H1 (cell line): ENCODE measurements at regions not wholly inside any gene's neighbourhood (a gene's known extent, or its start where the extent isn't known, plus 50 kb on each side); places are given as distances from the start of the nearest gene placed in this dataset.

ENCODE experiments used
- CTCF ChIA-PET: fragments of 300-600 bp; sonication (Branson Sonifier 250); formaldehyde crosslinking; loops from one replicate; lab custom pipeline; 2021; ENCODE audit not compliant: partially characterized antibody; lab: Charles Lee
- POLR2A ChIA-PET: fragments of 300-600 bp; sonication (Branson Sonifier 250); formaldehyde crosslinking; loops from one replicate; lab custom pipeline; 2021; ENCODE audit warnings: inconsistent platforms; ENCODE audit not compliant: partially characterized antibody; lab: Charles Lee
- DNase-seq, 2 experiments: peaks; one replicate each; pipeline versions ENCODE4 v3.0.0 to v3.0.0-alpha.2; 2010 to 2022; ENCODE audit warnings: low spot score in 2 of 2, low read depth in 1 of 2, mixed read lengths in 1 of 2
- FAIRE-seq: peaks from 2 replicates; lab custom pipeline; 2011; peaks lifted over from hg19 to GRCh38; lab: Jason Lieb, UNC
- H2AFZ ChIP-seq: 2 replicates; pipeline ENCODE4 v1.8.1; 2012; ENCODE audit warnings: low read length, inconsistent platforms
- H2AK5ac ChIP-seq: 2 replicates; pipeline ENCODE4 v1.6.1; 2013; ENCODE audit warnings: low read depth, low read length
- H2BK120ac ChIP-seq: replicated peaks from 2 replicates; pipeline ENCODE3; 2013; ENCODE audit warnings: low read depth, low read length, inconsistent platforms
- H2BK12ac ChIP-seq: 2 replicates; pipeline ENCODE4 v1.6.1; 2013; ENCODE audit warnings: low read depth, low read length
- H2BK15ac ChIP-seq: 2 replicates; pipeline ENCODE4 v1.6.1; 2013; ENCODE audit warnings: low read length
- H2BK20ac ChIP-seq: 2 replicates; pipeline ENCODE4 v1.6.1; 2013; ENCODE audit warnings: low read length
- H2BK5ac ChIP-seq: 2 replicates; pipeline ENCODE4 v1.6.1; 2013; ENCODE audit warnings: low read depth, low read length
- H3K14ac ChIP-seq: 2 replicates; pipeline ENCODE4 v1.6.1; 2013; ENCODE audit warnings: inconsistent platforms; ENCODE audit not compliant: insufficient read length
- H3K18ac ChIP-seq: 2 replicates; pipeline ENCODE4 v1.6.1; 2013; ENCODE audit warnings: low read length; ENCODE audit errors: extremely low read depth
- H3K23ac ChIP-seq: 2 replicates; pipeline ENCODE4 v1.6.1; 2013; ENCODE audit warnings: inconsistent platforms; ENCODE audit not compliant: insufficient read length
- H3K23me2 ChIP-seq: 2 replicates; pipeline ENCODE4 v1.6.1; 2013; ENCODE audit warnings: low read depth, low read length
- H3K27ac ChIP-seq: 2 replicates; pipeline ENCODE4 v1.6.1; 2011; ENCODE audit warnings: low read depth, low read length, inconsistent platforms
- H3K27me3 ChIP-seq, 4 experiments: replicated peaks in 1 of 4; 1 replicate in 1 of 4; 2 replicates in 3 of 4; pipeline versions ENCODE4 v1.6.1 to v1.8.1; 2011 to 2013; ENCODE audit warnings: low read length in 3 of 4, mild to moderate bottlenecking in 3 of 4, inconsistent platforms in 2 of 4, mixed read lengths in 2 of 4, moderate library complexity in 1 of 4; ENCODE audit not compliant: control insufficient read depth in 3 of 4, insufficient read depth in 3 of 4; ENCODE audit errors: extremely low read depth in 1 of 4
- H3K36me3 ChIP-seq, 4 experiments: 2 replicates each; pipeline versions ENCODE4 v1.6.1 to v1.8.1; 2011 to 2013; ENCODE audit warnings: mild to moderate bottlenecking in 4 of 4, low read length in 3 of 4, moderate library complexity in 2 of 4, control low read depth in 1 of 4, inconsistent platforms in 1 of 4; ENCODE audit not compliant: insufficient read depth in 4 of 4, control insufficient read depth in 2 of 4
- H3K4ac ChIP-seq: replicated peaks from 2 replicates; pipeline ENCODE3; 2013; ENCODE audit warnings: low read length, low read depth, mixed read lengths, inconsistent platforms; ENCODE audit not compliant: insufficient read length
- H3K4me1 ChIP-seq, 4 experiments: replicated peaks in 1 of 4; 1 replicate in 1 of 4; 2 replicates in 3 of 4; pipeline versions ENCODE4 v1.6.1 to v1.8.1; 2011 to 2013; ENCODE audit warnings: low read length in 3 of 4, inconsistent platforms in 2 of 4, mixed read lengths in 1 of 4; ENCODE audit not compliant: insufficient read depth in 4 of 4, control insufficient read depth in 3 of 4
- H3K4me2 ChIP-seq, 2 experiments: 2 replicates each; pipeline versions ENCODE4 v1.6.1 to v1.8.1; 2011 to 2013; ENCODE audit warnings: low read depth in 2 of 2, low read length in 2 of 2, control low read depth in 1 of 2, inconsistent platforms in 1 of 2, mild to moderate bottlenecking in 1 of 2; ENCODE audit not compliant: insufficient read depth in 1 of 2
- H3K4me3 ChIP-seq, 4 experiments: fragments of 200-600, 300-600 bp in 1 of 4; sonication (generic), shearing (Covaris generic), sonication (Bioruptor Twin) in 1 of 4; 2 replicates each; pipeline versions ENCODE4 v1.5.1 to v1.8.1; 2011 to 2016; ENCODE audit warnings: low read length in 4 of 4, low read depth in 3 of 4, control low read depth in 2 of 4, inconsistent platforms in 2 of 4, mild to moderate bottlenecking in 2 of 4, mixed read lengths in 1 of 4, moderate library complexity in 1 of 4; ENCODE audit not compliant: insufficient read depth in 2 of 4; ENCODE audit errors: extremely low read depth in 1 of 4
- H3K56ac ChIP-seq: replicated peaks from 2 replicates; pipeline ENCODE3; 2013; ENCODE audit warnings: low read depth, mild to moderate bottlenecking, mixed read lengths, low read length, inconsistent platforms; ENCODE audit not compliant: insufficient read length
- H3K79me1 ChIP-seq: 2 replicates; pipeline ENCODE4 v1.6.1; 2013; ENCODE audit warnings: low read depth, low read length, control low read depth
- H3K79me2 ChIP-seq, 2 experiments: 2 replicates each; pipeline versions ENCODE4 v1.6.1 to v1.8.1; 2012 to 2013; ENCODE audit warnings: low read length in 2 of 2, mild to moderate bottlenecking in 2 of 2, inconsistent platforms in 1 of 2; ENCODE audit not compliant: insufficient read depth in 2 of 2, control insufficient read depth in 1 of 2
- H3K9ac ChIP-seq, 4 experiments: replicated peaks in 1 of 4; 1 replicate in 1 of 4; 2 replicates in 3 of 4; pipeline versions ENCODE4 v1.6.1 to v1.8.1; 2011 to 2013; ENCODE audit warnings: low read depth in 3 of 4, low read length in 3 of 4, control low read depth in 2 of 4, mild to moderate bottlenecking in 2 of 4, moderate library complexity in 2 of 4, inconsistent platforms in 1 of 4; ENCODE audit errors: extremely low read depth in 1 of 4
- H3K9me3 ChIP-seq, 2 experiments: 2 replicates each; pipeline versions ENCODE4 v1.6.1 to v1.8.1; 2012 to 2013; ENCODE audit warnings: mild to moderate bottlenecking in 2 of 2, moderate library complexity in 2 of 2, control low read depth in 1 of 2, inconsistent platforms in 1 of 2, low read depth in 1 of 2, low read length in 1 of 2, mixed read lengths in 1 of 2; ENCODE audit not compliant: insufficient read depth in 2 of 2
- H4K20me1 ChIP-seq, 2 experiments: replicated peaks in 1 of 2; 2 replicates each; pipeline versions ENCODE3 to v1.8.1; 2011 to 2013; ENCODE audit warnings: inconsistent platforms in 2 of 2, low read length in 2 of 2, mild to moderate bottlenecking in 1 of 2; ENCODE audit not compliant: insufficient read depth in 2 of 2, control insufficient read depth in 1 of 2
- H4K5ac ChIP-seq: 2 replicates; pipeline ENCODE4 v1.6.1; 2013; ENCODE audit warnings: low read length, low read depth, mixed read lengths, inconsistent platforms; ENCODE audit not compliant: insufficient read length
- H4K8ac ChIP-seq: 2 replicates; pipeline ENCODE4 v1.8.0; 2013; ENCODE audit warnings: mild to moderate bottlenecking, moderate library complexity, low read length, inconsistent platforms; ENCODE audit not compliant: insufficient read depth; ENCODE audit errors: extremely low read depth
- H4K91ac ChIP-seq: replicated peaks from 2 replicates; pipeline ENCODE3; 2013; ENCODE audit warnings: low read length, mixed read lengths, inconsistent platforms; ENCODE audit not compliant: insufficient read length
- BRCA1 ChIP-seq: IDR thresholded peaks from 2 replicates; pipeline ENCODE4 v1.6.1; 2012; ENCODE audit warnings: low read depth, low read length, improper control_type of control experiment
- CREB1 ChIP-seq: IDR thresholded peaks from 2 replicates; pipeline ENCODE4 v1.6.1; 2012; ENCODE audit warnings: inconsistent platforms
- EP300 ChIP-seq, 2 experiments: IDR thresholded peaks; 1 replicate in 1 of 2; 2 replicates in 1 of 2; pipeline ENCODE4 v1.6.1; 2011 to 2012; ENCODE audit warnings: low read depth in 2 of 2, low read length in 2 of 2, mild to moderate bottlenecking in 2 of 2, borderline replicate concordance in 1 of 2, inconsistent platforms in 1 of 2, moderate library complexity in 1 of 2
- KDM5A ChIP-seq: fragments of 200-600 bp; IDR thresholded peaks from 2 replicates; pipeline ENCODE4 v1.7.1; 2012; ENCODE audit warnings: mild to moderate bottlenecking, low read length, inconsistent platforms, mixed read lengths
- TAF1 ChIP-seq: IDR thresholded peaks from 2 replicates; pipeline ENCODE4 v1.6.1; 2011; ENCODE audit warnings: mild to moderate bottlenecking, low read depth, low read length
- WGBS, 2 experiments: shearing (Covaris generic) in 1 of 2; methylation state at CpG; one replicate each; pipeline versions ENCODE4 v1.1.6 to v1.1.7; 2013 to 2015; ENCODE audit warnings: low lambda C conversion rate in 2 of 2, mixed read lengths in 2 of 2, inconsistent platforms in 1 of 2, low coverage in 1 of 2, missing lambda C conversion rate in 1 of 2; ENCODE audit not compliant: insufficient replicate concordance in 2 of 2, insufficient coverage in 1 of 2, insufficient read length in 1 of 2; ENCODE audit errors: extremely low coverage in 1 of 2, missing lambda C conversion rate in 1 of 2; 5-methylcytosine and 5-hydroxymethylcytosine counted together

- Histone ChIP-seq H3K27ac (no peak overlapping the region), H4K91ac (no peak overlapping the region), H3K79me1 (no peaks in the 10 kb centered on the region), H4K8ac (no peak overlapping the region), H2AK5ac (no peak overlapping the region), H3K4me3 (no peak overlapping the region), H3K79me2 (no peaks in the 10 kb centered on the region), H4K5ac (no peak overlapping the region), H3K4me1 (no peaks in the 10 kb centered on the region; a peak in 1 of 7 replicates), H2BK15ac (no peak overlapping the region), H3K23me2 (no peaks in the 10 kb centered on the region; the same call in 1 of the 2 replicates), H3K18ac (no peak overlapping the region), H3K23ac (no peak overlapping the region), H3K36me3 (no peaks in the 10 kb centered on the region), H3K14ac (no peak overlapping the region), H3K4me2 (no peak overlapping the region), H3K9ac (no peak overlapping the region), H2BK20ac (no peak overlapping the region), H3K4ac (no peak overlapping the region), H3K56ac (no peak overlapping the region), H2AFZ (peak overlapping the region; percentile 16; the same call in 1 of the 2 replicates), H2BK120ac (peak overlapping the region; percentile 75), H2BK5ac (no peak overlapping the region), H3K27me3 (no peaks in the 10 kb centered on the region), H2BK12ac (no peak overlapping the region), H3K9me3 (no peaks in the 10 kb centered on the region; a peak in 1 of 4 replicates), H4K20me1 (no peaks in the 10 kb centered on the region)
- DNase-seq (no peak), FAIRE-seq (no peak)
- ChIA-PET CTCF (interaction anchor here (0.6 kb wide), 1 partner anchor 38 kb away, joined by 4 read pairs; no protein-coding TSS in a partner anchor), POLR2A (no interaction called here)
- TF ChIP-seq BRCA1 (no peak), EP300 (IDR thresholded peaks at IDR 0.05; ENCODE audit: borderline replicate concordance in 1 of 2, low read depth in 2 of 2, low read length in 2 of 2) (no peak), TAF1 (no peak), CREB1 (no peak), KDM5A (no peak)
- WGBS, 2 experiments: 91% methylated on average over 4 of the region's 4 CpGs; no CpG with 5 or more reads in 1 of the 2 experiments
These were observed 556.8 kb upstream of the LCORL start for GRCh38 chr4:18578307-18578706.
